ENCODE measurements at regions not wholly inside any gene's neighbourhood (a gene's known extent, or its start where the extent isn't known, plus 50 kb on each side); places are given as distances from the start of the nearest gene placed in this dataset.

DNA sequence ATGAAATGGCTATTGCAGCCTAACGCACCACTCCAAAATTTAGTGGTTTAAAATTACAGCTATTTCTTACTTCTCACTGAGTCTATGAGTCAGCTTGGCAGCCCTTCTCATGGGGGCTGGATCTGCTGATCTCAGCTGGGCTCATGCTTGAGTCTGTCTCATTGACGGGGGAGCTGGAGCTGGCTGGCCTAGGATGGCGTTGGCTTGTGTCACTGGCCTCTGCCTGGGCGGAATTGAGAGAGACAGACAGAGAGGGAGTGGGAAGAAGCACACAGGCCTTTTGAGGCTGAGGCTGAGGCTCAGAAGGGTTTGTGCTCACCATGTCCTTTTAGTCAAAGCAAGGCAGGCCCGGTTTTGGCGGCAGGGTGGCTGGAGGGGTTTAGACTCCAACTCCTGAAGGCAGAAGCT lies 412.1 kb upstream of the MYT1L start:
- no peak overlapping the region for H3K4me3 ChIP-seq
- H3K4me1 ChIP-seq = peaks cover 0 to 12% (median 9%) of the 10 kb centered on the region in 4 donors
- H3K9me3 ChIP-seq = no peaks in the 10 kb centered on the region
- no peak for TF ChIP-seq EP300 (IDR thresholded peaks at IDR 0.05)
- TF ChIP-seq POLR2A (IDR thresholded peaks at IDR 0.05) = no peak
- TF ChIP-seq POLR2AphosphoS5 (IDR thresholded peaks at IDR 0.05) = peak in 2 of 4 donors; percentile 31 to 39
- no peaks in the 10 kb centered on the region for H3K27me3 ChIP-seq
- H3K36me3 ChIP-seq = no peaks in the 10 kb centered on the region
- intact Hi-C loops (cut with DNase I) = no loop called here
- peak overlapping the region in 2 of 4 donors; percentile 14 to 31 for H3K27ac ChIP-seq
- WGBS, 2 donors = 74 to 81% methylated on average over 6 of the region's 6 CpGs
- DNase-seq = peak; percentile 80

DNA sequence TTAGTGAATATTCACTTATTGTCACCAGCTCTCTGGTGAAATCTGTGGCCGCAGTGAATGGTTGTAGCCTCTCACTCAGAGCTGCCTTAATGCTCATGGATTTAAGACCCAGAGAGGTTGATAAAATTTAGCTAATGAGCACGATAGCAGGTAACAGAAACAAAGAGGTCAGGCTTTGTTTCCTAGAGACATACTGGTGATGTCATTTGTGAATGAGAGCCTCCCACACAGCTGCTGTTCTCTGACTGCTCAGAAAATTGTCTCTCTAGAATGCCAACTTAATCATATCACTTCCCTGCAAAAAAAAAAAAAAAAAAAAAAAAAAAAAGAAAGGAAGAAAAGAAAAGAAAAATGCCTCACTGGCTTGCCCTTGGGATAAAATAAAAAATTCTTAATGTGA lies 411.7 kb upstream of the MYT1L start:
- Histone ChIP-seq H3K27ac (peak overlapping the region in 2 of 4 donors; percentile 14 to 31), H3K36me3 (no peaks in the 10 kb centered on the region), H3K9me3 (no peaks in the 10 kb centered on the region), H3K4me3 (no peak overlapping the region), H3K27me3 (no peaks in the 10 kb centered on the region), H3K4me1 (peaks cover 0 to 12% (median 9%) of the 10 kb centered on the region in 4 donors)
- 75 to 79% methylated on average over 2 of the region's 2 CpGs for WGBS, 2 donors
- intact Hi-C loops (cut with DNase I) = no loop called here
- no peak for TF ChIP-seq EP300 (IDR thresholded peaks at IDR 0.05)
- no peak for TF ChIP-seq POLR2A (IDR thresholded peaks at IDR 0.05)
- TF ChIP-seq POLR2AphosphoS5 (IDR thresholded peaks at IDR 0.05) = no peak
- TF ChIP-seq, protein P1, sequence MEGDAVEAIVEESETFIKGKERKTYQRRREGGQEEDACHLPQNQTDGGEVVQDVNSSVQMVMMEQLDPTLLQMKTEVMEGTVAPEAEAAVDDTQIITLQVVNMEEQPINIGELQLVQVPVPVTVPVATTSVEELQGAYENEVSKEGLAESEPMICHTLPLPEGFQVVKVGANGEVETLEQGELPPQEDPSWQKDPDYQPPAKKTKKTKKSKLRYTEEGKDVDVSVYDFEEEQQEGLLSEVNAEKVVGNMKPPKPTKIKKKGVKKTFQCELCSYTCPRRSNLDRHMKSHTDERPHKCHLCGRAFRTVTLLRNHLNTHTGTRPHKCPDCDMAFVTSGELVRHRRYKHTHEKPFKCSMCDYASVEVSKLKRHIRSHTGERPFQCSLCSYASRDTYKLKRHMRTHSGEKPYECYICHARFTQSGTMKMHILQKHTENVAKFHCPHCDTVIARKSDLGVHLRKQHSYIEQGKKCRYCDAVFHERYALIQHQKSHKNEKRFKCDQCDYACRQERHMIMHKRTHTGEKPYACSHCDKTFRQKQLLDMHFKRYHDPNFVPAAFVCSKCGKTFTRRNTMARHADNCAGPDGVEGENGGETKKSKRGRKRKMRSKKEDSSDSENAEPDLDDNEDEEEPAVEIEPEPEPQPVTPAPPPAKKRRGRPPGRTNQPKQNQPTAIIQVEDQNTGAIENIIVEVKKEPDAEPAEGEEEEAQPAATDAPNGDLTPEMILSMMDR (IDR thresholded peaks at IDR 0.05) = no peak
- DNase-seq = no peak

DNA sequence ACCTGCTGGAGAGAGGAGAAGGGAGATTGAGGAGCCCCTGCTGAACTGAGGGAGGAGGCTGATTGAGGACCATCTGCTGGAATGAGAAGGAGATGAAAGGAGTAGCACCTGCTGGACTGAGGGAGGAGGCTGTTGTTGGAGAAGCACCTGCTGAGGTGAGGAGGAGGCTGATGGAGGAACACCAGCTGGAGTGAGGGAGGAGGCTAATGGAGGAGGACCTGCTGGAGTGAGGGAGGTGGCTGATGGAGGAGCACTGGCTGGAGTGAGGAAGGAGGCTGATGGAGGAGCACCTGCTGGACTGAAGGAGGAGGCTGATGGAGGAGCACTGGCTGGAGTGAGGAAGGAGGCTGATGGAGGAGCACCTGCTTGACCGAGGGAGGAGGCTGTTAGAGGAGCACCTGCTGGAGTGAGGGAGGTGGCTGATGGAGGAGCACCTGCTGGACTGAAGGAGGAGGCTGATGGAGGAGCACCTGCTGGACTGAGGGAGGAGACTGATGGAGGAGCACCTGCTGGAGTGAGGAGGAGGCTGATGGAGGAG lies 409.2 kb upstream of the MYT1L start:
- Histone ChIP-seq H3K27ac (no peak overlapping the region), H3K4me3 (no peak overlapping the region), H3K36me3 (no peaks in the 10 kb centered on the region), H3K4me1 (peaks cover 0 to 12% (median 9%) of the 10 kb centered on the region in 4 donors), H3K27me3 (no peaks in the 10 kb centered on the region), H3K9me3 (no peaks in the 10 kb centered on the region)
- WGBS, 2 donors = 87 to 91% methylated on average over 1 of the region's 1 CpG
- intact Hi-C loops (cut with DNase I) = no loop called here
- TF ChIP-seq POLR2AphosphoS5 (IDR thresholded peaks at IDR 0.05) (no peak), POLR2A (IDR thresholded peaks at IDR 0.05) (no peak), EP300 (IDR thresholded peaks at IDR 0.05) (no peak)
- TF ChIP-seq, protein P1 (IDR thresholded peaks at IDR 0.05) = no peak
- no peak for DNase-seq

DNA sequence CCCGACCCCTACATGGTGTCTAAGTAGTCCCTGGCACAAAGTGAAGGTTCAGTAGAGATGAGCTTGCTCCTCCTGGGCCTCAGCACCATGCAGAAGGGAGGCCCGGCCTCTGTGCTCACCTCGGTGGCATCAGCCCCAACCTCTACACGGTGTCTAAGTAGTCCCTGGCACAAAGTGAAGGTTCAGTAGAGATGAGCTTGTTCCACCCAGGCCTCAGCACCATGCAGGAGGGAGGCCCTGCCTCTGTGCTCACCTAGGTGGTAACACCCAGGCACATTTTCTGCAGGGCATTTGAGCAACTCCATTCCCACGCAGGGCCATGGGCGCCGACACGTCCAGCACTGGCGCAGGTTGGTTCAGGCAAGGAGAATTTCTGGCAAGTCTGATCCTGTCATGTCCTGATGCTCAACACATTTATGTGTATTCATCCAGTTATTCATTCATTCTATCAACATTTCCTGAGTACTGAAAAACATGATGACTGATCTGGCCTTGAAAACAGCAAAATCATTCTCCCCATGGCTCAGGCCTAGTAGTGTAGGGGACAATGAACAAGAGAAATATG lies 408.2 kb upstream of the MYT1L start:
- no peak for DNase-seq
- Histone ChIP-seq H3K27me3 (no peaks in the 10 kb centered on the region), H3K36me3 (no peaks in the 10 kb centered on the region), H3K4me3 (no peak overlapping the region), H3K27ac (no peak overlapping the region), H3K4me1 (peaks cover 0 to 12% (median 9%) of the 10 kb centered on the region in 4 donors), H3K9me3 (no peaks in the 10 kb centered on the region)
- 89 to 91% methylated on average over 9 of the region's 9 CpGs for WGBS, 2 donors
- intact Hi-C loops (cut with DNase I) = no loop called here
- TF ChIP-seq POLR2A (IDR thresholded peaks at IDR 0.05) (no peak), EP300 (IDR thresholded peaks at IDR 0.05) (no peak), POLR2AphosphoS5 (IDR thresholded peaks at IDR 0.05) (no peak)
- TF ChIP-seq, protein P1 (IDR thresholded peaks at IDR 0.05) = no peak

DNA sequence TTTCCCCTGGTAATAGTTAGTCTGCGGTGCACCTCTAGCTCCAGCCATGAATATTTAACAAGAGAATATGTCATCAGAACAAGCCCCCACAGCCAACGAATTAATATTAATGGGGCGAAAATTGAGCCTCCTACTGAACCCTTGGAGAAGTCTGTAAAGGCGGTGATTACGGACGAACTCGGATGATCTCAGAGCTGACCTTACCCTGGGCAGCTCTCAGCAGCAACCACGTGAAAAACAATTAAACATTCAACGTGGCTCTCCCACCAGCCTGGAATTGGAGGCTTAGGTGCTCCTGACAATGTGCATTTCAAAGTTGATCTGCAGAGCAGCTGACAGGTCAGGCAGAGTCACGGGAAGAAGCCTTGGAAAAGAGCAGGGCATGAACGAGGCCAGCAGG lies 407.6 kb upstream of the MYT1L start:
- 68 to 81% methylated on average over 11 of the region's 11 CpGs for WGBS, 2 donors
- no peak for DNase-seq
- H3K27me3 ChIP-seq = no peaks in the 10 kb centered on the region
- H3K4me1 ChIP-seq = peaks cover 0 to 12% (median 7%) of the 10 kb centered on the region in 4 donors
- TF ChIP-seq, protein P1 (IDR thresholded peaks at IDR 0.05) = no peak
- TF ChIP-seq POLR2AphosphoS5 (IDR thresholded peaks at IDR 0.05) = no peak
- no peak for TF ChIP-seq POLR2A (IDR thresholded peaks at IDR 0.05)
- no peak for TF ChIP-seq EP300 (IDR thresholded peaks at IDR 0.05)
- H3K36me3 ChIP-seq = no peaks in the 10 kb centered on the region
- H3K9me3 ChIP-seq = no peaks in the 10 kb centered on the region
- no peak overlapping the region for H3K27ac ChIP-seq
- no peak overlapping the region for H3K4me3 ChIP-seq
- intact Hi-C loops (cut with DNase I) = no loop called here

All from sigmoid colon (tissue), 6 donors.